ENCODE measurements at regions not wholly inside any gene's neighbourhood (a gene's known extent, or its start where the extent isn't known, plus 50 kb on each side); places are given as distances from the start of the nearest gene placed in this dataset.

DNA sequence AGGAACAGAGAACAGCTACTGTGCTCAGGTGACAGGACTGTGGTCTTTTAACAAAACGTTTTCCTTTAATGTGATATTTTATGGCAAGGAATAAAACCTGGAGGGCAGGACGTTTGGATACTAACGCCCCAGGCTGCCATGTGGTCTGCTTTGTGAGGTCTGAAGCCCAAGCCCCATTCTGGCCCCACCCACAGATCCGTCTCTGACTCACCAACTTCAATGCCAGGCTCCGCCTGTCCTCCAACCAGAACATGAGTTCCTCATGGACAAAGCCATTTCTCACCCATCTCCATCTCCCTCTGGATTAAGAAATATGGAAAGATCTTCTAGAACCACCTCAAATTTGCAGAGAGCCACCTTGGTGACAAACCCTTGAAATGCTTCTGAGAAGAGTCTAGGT, 148.8 kb downstream of the CRYBB2 start:
- no peak for DNase-seq

- no peak for DNase-seq
Observed at GRCh38 chr22:25369041-25369440, 149.6 kb downstream of the CRYBB2 start.

- DNase-seq, result no peak
Observed at GRCh38 chr22:25370322-25370721, 150.9 kb downstream of the CRYBB2 start.

DNA sequence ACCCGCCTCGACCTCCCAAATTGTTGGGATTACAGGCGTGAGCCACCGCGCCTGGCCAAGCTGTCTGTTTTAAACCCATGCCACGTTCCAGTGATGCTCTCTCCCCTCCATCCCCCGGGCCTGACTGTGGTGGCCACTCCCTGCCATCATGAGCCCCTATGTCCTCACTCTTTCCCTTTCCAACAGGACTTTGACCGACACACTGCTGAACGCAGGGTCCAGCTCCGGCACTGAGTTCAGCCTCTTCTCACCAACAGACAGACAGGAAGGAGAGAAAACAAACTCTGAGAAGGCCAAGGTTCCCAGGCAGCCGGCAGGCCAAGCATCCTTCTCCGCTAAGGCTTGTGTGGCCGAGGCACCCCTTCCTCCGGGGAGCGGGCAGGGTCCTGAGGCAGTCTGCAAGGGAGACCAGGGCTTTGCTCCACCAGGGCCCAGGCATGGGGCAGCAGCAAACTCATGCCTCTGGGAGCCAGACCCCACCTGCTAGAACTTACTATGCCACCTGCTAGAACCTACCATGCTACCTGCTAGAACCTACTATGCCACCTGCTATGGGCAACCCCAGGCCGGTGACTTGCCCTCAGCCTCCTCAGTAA, 152.7 kb downstream of the CRYBB2 start:
- DNase-seq, result no peak

DNA sequence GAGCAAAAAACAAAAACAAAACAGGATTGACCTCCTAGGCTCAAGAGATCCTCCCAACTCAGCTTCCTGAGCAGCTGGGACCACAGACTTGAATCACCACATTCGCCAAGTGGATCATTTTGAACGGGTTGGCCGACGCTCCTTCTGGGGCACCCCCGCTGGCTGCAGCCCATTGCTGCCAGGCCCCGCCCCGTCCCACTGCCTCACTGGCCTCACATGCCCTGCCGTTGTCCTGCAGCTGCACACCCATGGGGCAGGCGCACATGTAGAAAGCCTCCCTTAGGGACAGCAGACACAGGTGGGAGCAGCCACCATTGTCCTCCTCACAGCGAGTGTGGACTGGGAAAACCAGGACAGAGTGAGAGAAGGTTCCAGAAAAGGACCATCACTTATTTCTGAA, 154.5 kb downstream of the CRYBB2 start:
- no peak for DNase-seq

- DNase-seq, result no peak
Observed at GRCh38 chr22:25374869-25375268, 155.4 kb downstream of the CRYBB2 start.

DNA sequence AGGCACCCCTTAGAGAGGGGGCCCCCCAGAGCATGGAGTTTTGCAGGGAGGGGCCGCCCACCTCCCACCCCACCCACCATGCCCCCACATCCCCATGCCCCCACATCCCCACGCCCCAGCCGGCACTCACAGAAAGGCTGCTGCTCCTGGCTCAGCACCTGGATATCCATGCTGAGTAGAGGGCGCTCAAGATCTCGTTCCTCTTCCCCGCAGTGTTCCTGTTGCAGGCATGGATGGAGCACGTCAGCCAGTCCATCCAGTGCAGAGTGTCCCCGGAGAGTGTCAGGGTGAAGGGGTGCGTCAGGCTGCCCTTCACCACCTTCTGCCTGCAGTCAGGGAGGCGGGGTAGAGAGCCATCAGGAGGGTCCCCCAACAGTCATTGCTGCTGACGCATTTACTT, 156.2 kb downstream of the CRYBB2 start:
- no peak for DNase-seq

DNA sequence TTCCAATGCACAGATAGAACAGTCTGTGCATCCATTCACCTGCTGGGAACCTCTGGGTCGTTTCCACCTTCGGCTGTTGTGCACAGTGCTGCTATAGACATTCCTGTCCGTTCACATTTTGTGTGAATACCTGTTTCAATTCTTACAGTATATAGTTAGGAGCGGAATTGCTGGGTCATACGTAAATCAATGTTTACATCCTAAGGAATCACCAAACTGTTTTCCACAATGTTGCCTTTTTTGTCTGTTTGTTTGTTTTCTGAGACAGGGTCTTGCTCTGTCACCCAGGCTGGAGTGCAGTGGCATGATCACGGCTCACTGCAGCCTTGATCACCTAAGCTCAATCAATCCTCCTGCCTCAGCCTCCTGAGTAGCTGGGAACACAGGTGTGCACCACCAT, 158.3 kb downstream of the CRYBB2 start:
- DNase-seq, result no peak

DNA sequence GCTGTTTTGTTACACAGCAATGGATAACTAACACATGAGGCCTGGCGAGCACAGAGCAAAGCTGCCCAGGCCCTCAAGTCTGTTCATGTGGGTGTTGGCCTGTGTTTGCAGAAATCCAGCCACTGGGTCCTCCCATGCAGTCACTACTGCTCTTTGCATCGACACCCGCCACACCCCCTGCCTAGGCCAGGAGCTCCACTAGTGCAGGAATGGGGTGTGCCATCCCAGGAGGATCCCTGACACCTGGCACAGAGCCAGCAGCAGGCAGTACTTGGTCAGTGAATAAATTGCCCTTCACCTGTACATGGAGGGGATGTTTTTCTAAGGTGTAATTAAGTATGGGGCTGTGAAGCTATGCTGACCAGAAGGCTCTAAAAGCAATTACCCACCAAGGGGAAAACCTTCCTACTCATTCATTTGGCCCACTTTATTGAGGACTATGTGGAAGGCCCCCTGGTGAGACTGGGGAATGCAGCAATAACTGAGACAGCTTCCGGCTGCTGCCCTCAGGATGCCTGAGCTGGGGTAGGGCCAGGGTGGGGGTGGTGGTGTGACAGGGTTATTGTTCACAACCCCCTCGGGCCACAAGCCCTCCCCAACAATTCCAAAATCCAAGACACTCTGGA, 160.8 kb downstream of the CRYBB2 start:
- DNase-seq, result no peak

- DNase-seq, result no peak
Observed at GRCh38 chr22:25382762-25383161, 163.3 kb downstream of the CRYBB2 start.

DNA sequence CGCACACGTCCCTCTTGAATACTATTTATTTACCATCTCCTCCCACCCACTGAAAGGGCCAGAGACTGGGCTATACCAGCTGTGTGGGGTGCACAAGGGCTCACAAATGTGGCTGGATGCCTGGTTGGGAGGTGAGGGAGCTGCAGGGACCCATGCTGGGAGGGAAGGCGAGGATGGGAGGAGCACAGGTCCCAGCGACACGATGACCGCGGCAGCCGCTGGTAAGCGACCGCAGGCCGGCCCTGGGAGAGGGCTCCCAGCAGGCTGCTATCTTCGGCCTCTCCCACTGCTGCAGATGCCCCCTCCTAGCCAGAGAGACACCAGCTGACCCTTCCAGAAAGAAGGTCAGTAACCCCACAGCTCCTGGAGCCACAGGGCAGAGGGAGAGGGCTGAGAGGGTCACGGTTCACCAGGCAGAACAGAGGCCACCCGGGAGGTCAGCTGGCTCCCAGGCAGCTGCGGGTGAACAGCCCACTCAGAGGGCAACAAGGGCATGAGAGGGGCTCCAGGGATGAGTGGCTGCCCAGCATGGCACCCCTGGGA, 163.9 kb downstream of the CRYBB2 start:
- no peak for DNase-seq

- DNase-seq, result no peak
Observed at GRCh38 chr22:25383892-25384291, 164.5 kb downstream of the CRYBB2 start.

GRCh38 chr22:25386538-25386884, 167.1 kb downstream of the CRYBB2 start:
- no peak for DNase-seq

DNA sequence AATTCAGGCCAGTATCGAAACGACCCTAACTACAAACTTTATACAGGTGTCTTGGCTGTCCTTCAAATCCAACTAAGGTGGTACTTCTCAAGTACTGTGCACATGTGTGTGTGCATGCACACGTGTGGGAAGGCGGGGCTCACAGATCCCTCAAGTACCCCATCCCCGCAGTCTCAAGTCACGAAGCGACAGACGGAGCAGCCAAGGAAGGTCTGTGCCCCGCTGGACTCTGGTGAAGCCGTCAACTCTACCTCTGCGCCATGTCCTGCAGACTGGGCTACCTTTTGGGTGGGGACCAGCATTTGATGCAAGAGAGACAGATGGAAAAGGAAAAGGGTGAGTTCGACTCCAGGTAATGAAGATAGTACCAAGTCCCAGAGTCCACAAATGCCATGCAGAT, 169.0 kb downstream of the CRYBB2 start:
- no peak for DNase-seq

- DNase-seq, result no peak
Observed at GRCh38 chr22:25388866-25389540, 169.6 kb downstream of the CRYBB2 start.

- DNase-seq, result no peak
Observed at GRCh38 chr22:25389541-25389919, 170.1 kb downstream of the CRYBB2 start.

DNA sequence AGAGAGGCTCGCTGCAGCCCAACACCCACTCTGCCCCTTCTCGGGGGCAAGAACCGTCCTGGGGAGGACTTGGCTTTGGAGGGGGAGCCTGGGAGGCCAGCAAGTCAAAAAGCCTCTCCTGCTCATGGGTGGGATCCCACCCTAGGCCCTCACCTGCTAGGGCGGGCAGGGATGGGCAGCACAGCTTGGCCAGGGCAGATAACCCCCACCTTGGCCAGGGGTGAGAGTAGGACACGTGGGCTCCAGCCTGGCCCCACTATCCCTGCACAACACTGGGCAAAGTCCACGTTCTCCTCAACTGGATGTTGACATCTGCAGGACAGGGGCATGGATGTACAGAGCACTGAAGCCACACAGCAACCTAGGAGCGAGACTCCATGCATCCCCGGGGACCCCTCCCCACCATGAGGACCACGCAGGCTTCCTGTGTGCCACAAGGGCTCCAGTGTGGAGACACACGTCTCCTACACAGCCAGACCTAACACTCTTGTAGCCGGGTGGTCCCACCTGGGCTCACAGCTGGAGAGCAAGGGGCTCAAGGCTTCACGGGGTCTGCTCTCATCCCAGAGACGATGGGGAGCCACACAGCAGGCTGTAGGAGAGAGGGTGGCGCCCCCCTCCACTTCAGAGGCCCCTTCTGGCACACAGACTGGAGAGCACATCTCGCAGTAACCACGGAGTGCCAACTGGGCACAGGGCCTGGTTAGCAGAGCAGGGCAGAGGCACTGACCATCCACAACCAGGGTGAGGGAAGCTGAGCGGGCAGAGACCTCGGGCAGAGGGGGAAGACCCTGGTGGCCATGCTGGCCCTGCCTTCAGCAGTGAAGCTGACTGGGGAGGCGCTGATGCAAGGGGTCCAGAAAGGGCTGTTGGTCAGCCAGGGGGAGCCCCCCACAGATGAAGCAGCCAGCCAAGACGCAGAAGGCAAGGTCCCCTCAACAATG, 171.1 kb downstream of the CRYBB2 start:
- no peak for DNase-seq

DNA sequence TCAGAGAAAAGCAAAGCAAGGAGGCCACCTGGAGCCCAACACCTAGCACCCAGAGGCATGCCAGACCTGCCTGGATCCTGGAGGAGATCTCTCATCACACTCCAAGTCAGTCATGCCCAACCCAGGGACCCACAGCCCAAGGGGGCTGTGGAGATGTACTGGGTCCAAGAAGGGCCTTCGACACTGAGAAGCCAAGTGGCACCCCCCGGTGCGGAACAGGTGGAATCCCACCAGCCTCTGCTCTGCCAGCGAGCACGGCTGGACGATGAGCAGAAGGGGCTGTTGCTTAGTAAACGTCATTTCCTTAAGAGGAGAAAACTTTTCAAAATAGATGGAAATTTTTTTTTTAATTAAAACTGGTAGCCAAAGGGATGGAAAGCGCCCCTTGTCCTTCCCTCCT, 171.9 kb upstream of the GRK3 start:
- DNase-seq, result no peak

DNA sequence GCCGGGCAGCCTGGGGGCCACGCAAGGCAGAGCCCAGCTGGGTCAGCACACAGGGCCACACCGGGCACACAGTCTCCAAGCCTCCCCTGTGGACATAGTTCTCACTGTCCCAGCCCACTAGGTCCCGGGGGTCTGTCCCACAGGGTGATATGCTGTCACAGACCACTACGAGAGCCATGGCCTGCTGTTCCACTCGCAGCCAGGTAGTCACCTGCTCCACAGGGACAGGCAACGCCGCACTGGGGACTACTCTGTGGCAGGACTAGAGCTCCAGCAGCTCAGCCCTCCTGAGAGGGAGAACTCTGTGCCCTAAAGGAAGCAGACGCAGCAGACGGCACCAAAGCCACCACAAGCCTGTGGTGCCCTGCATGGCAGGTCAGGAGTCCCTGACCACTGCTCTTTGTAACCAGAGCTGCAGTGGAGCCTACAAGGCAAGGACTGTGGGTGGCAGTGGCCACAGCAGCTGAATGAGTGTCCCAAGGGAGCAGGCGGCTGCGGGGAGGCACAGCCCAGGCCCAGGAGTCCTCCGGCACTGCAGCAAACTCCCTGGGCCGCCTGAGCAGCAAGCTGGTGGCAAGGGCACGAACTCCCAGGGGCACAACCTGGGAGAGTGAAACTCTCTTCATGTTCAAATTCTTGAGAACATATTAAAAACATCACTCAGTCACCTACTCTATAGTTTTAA, 171.2 kb upstream of the GRK3 start:
- no peak for DNase-seq

GRCh38 chr22:25395468-25395867, 169.0 kb upstream of the GRK3 start:
- DNase-seq, result no peak

GRCh38 chr22:25395915-25396314, 168.6 kb upstream of the GRK3 start:
- no peak for DNase-seq

DNA sequence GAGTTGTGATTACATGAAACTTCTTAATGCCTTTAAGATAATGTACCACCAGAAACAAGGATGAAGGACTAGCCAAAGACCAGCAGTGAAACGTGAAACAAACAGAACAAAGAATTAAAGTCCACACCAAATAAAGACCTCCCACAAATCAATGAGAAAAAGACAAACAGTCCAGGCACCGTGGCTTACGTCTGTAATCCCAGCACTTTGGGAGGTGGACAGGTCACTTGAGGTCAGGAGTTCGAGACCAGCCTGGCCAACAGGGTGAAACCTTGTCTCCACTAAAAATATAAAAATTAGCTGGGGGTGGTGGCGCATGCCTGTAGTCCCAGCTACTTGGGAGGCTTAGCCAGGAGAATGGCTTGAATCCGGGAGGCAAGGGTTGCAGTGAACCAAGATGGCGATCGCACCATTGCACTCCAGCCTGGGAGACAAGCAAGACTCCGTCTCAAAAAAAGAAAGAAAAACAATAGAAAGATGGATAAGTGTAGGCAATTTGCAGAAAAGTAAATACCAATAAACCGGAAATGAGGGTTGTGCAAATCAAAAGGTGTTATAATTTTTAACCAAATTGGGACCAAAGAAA, 167.8 kb upstream of the GRK3 start:
- no peak for DNase-seq
